HG02642 (cell line): ENCODE measurements at regions not wholly inside any gene's neighbourhood (a gene's known extent, or its start where the extent isn't known, plus 50 kb on each side); places are given as distances from the start of the nearest gene placed in this dataset.

Experiments used
- ATAC-seq: cut with Tn5 transposase; IDR thresholded peaks from one replicate; pipeline ENCODE4 v1.9.1; 2021; ENCODE audit warnings: mild to moderate bottlenecking; ENCODE audit not compliant: unreplicated experiment, poor library complexity

DNA sequence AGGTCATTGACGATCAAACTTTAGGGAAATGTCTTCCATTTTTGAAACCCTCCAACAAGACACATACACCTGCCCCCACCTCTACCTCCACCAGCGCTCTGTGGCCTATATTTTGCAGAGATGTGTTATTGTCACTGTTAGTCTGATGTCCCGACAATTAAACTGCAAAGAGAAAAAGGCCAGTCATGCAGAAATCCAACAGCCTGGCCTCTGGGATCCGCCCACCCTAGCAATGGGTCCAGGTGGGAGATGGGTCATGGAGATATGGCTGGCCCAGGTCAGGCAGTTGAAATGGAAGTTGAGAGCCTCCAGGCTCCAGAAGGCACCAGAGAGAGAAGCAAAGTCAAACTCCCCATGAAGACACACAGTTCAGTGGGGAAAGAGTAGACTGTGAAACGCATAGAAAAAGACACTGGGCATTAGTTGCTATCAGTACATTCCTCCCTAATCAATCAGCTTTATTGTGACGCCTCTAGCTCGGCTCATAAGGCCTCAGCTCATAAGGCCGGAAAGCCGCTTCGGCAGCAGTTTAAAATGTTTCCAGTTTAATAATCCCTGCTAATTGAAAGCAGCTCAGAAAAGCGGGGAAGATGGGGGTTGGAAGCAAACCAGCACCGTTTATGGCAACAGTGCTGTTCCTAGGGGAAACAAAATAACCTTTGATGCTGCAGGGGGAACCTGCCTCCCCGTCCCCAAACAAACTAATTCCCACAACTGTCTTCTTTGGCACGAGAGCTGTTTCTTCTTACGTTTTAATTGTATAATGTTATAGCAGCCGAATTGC lies 239.7 kb upstream of the ZNF507 start:
- no peak for ATAC-seq

DNA sequence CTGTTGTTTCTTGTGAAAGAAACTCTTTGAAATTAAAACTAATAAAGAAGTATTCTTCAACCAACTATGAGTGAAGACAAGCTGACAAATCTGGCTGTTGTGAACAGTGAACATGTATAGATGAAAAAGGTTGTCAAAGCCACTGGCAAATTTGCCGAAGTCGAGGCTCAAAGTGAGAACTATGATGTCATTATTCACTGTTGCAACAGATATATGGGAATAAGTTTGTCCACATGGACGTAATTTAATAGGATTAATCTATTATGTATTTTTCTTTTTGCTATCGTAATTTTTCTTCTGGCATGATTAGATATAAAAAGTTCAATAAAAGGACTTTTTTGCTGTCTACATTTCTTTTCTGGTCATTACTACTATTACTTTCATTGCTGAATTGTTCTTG lies 223.2 kb upstream of the ZNF507 start:
- ATAC-seq, result no peak

DNA sequence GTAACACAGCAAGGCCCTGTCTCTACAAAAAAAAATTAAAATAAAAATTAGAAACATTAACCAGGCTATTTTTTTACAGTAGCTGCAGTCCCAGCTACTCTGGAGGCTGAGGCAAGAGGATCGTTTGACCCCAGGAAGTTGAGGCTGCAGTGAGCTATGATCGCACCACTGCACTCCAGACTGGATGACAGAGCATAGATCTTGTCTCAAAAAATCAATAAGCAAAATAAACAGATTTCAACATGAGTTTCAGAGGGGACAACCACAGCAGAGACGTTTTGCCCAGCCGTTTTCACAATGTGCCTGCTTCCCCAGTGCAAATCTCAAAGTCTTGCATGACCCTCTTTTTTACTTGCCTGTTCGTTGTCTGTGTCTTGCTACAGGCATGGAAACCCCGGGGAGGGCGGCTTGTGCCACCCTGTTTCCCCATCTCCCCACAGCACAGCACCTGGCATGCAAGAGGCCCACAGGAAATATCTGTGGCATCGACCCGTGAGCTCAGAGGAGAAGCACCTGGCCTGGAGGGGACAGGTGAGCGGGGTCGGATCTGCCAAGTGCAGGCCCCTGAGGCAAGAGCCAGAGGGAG lies 222.0 kb upstream of the ZNF507 start:
- no peak for ATAC-seq

DNA sequence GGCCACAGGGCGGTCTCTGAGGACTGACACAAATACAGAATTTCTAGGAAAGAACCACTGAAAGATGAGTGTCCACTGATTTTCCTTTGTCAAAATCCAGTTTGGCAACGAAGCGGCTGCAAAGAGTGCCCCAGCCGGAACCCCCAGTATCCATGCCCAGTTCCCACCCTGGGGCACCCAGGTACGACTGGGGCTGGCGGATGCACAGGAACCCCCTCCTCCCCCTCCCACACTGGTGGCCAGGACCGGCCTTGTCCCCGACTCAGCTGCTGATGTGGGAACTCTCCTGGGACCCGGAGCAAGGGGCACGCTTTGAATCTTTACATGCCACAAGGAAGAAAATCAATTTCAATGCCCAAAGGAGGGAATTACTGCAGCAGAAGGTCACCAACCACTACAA lies 220.8 kb upstream of the ZNF507 start:
- ATAC-seq, result no peak

DNA sequence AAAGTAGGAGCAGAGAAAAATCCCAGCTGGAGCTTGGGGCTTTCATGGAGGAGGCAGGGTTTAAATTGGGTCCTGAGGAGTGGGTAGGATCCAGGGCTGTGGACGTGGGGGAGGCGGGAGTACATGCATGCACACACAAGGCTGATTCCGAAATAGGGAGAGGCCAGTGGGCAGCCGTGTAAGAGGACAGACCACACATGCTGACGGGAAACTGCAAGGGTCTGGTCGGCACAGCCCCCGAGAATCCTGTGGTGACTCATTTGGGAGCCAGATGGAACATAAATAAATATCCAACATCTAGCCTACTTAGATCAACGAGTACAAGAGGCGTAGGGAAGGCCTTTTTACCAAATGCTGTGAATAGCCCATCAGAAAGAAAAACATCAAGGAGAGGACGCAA lies 216.3 kb upstream of the ZNF507 start:
- no peak for ATAC-seq

GRCh38 chr19:32130332-32130731 lies 215.1 kb upstream of the ZNF507 start:
- no peak for ATAC-seq

GRCh38 chr19:32131005-32131404 lies 214.4 kb upstream of the ZNF507 start:
- ATAC-seq, result no peak

GRCh38 chr19:32138416-32138815 lies 207.0 kb upstream of the ZNF507 start:
- no peak for ATAC-seq

DNA sequence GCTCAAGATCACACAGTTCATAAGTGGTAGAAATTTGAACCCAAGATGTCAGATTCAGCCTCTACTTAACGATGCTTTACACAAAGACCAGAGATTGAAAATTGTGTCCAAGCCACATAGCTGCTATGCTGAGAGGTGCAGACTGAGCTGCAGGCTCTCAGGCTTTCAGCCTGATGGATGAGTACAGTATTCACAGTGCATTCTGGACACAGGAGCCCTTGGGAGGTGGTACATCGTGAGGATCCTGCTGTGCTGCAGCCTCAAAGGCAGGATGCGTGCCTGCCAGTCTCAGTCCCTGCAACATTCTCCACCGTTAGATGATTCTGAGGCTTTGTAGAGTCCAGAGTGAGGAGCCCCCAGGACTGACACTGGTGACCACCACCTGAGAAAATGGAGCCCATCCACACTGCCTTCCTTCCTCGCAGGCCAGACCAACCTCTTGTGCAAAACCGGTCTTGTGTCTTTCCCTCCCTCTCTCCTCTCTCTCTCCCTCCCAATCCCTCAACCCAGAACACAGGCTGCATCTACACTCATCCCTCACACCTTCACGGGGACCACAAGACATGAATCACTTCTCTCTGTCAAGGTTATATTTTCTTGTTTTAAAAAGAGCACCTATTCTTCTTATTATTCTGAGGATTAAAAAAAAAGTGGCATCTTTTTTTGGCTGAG lies 203.4 kb upstream of the ZNF507 start:
- no peak for ATAC-seq

DNA sequence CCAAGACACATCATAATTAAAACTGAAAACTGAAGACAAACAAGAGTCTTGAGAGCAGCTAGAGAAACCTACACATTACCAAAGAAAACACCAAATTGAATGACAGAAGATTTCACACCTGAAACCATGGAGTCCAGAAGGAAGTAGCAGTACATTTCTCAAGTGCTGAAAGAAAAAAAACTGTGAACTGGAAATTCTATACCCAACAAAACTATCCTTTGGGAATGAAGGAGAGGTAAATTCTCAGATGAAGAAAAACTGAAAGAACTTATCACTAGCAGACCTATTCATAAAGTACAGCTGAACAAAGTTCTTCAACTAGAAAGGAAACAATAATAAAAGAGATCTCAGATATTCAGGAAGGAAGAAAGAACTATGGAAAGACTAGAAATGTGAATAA lies 198.7 kb upstream of the ZNF507 start:
- ATAC-seq, result no peak

GRCh38 chr19:32150605-32151004 lies 194.8 kb upstream of the ZNF507 start:
- ATAC-seq, result no peak

DNA sequence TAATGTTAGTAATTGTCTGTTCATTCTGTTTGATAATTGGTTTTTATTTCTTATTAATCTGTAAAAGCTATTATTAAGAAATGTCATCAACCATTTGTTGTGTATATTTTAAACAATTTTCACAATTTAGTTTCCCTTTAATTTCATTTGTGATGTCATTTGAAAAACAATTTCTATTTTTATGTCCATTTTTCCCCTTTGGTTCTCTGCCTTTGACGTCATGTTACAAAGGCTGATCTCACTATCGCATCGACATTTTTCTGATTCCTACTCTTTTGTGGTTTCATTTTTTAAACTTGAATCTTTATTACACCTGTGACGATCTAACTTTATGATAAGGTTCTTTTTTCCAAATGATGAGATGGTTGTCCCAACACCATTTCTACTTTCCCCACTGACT lies 191.0 kb upstream of the ZNF507 start:
- no peak for ATAC-seq

DNA sequence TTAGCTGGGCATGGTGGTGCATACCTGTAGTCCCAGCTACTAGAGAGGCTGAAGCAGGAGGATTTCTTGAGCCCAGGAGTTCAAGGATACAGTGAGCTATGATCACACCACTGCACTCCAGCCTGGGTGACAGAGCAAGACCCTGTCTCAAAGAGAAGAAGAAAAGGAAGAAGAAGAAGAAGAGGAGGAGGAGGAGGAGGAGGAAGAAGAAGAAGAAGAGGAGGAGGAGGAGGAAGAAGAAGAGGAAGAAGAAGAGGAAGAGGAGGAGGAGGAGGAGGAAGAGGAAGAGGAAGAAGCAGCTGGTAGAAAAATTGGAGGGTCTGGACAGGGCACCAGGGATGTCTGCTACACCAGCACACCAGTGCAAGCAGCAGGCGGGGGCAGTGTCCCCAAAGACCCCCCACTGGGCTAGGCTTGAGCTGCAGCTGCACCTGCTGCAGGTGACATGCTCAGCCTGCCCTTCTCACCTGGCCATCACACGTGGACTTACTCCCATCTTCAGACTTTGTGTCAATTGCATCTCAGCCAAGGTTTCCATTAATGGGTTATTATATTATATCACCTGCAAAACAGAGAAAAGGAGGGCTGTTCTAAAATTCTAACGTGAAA lies 180.9 kb upstream of the ZNF507 start:
- ATAC-seq, result no peak

DNA sequence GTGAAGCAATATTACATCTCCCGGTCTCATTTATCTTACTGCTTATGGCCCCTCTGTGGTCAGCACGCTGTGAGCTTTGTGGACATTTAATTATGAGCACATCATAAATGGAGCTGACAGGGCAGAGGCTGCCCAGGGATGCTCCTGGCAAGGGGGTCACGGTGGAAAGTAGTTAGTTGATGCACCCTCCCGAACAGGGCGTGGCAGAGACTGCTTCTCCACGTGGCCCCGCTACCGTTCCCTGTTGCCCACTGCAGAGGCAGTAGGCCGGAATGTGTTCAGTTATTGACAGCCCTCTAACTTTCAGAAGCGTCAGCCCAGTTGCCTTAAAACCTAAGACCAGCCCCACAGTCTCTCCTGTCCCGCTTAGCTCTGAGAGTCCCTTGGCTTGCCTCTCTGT lies 180.3 kb upstream of the ZNF507 start:
- no peak for ATAC-seq

DNA sequence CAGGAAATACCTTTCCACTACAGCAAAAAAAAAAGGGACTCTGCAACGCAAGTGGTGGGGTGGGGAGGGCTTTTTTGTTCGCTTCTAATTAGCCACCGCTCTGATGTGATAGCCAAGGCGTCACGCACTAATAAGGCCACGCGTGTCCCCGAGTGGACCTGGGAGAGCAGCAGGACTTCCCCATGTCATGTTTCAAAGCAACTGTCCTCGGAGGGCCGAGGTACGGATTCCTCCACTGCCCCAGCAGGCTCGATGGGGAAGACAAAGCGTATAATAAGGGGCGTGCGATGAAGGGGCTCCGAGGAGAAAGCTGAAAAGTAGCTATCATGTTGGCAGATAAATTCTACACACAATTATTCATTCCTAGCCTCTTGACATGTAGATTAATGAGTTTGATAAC lies 179.7 kb upstream of the ZNF507 start:
- ATAC-seq, result no peak

- ATAC-seq, result no peak
Observed at GRCh38 chr19:32166238-32166637, 179.2 kb upstream of the ZNF507 start.

- no peak for ATAC-seq
Observed at GRCh38 chr19:32168111-32168510, 177.3 kb upstream of the ZNF507 start.

DNA sequence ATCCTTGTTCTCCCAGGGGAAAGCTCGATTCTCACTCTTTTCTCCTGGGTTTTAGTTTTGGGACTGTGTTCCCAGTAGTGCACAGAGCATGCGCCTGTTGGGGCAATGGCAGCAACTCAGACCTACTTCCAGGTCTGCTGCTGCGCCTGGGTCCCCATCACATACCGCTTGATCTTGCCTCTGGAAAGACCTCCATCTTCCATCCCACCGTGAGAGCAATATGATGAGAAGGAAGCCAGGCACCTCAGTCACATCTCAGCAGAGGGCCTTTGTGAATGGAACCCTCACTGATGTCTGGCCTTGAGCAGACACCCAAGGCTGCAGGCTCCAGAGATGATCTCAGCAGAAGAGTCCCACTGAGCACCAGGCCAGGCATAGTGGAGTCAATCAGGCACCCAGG lies 176.8 kb upstream of the ZNF507 start:
- ATAC-seq, result no peak

- ATAC-seq, result no peak
Observed at GRCh38 chr19:32171719-32172151, 173.7 kb upstream of the ZNF507 start.

GRCh38 chr19:32172566-32173160 lies 172.7 kb upstream of the ZNF507 start:
- ATAC-seq, result no peak

- ATAC-seq, result no peak
Observed at GRCh38 chr19:32173836-32174235, 171.6 kb upstream of the ZNF507 start.
